Sigmoid colon (tissue), 4 donors: ENCODE measurements at regions not wholly inside any gene's neighbourhood (a gene's known extent, or its start where the extent isn't known, plus 50 kb on each side); places are given as distances from the start of the nearest gene placed in this dataset.

Source experiments
- CTCF ChIP-seq, 4 experiments: fragments of 450-650 bp in 3 of 4; fragments of 200-600 bp in 1 of 4; IDR thresholded peaks; one replicate each; pipeline ENCODE4 v1.5.1; 2016 to 2019; ENCODE audit warnings: antibody characterized with exemption in 4 of 4, mild to moderate bottlenecking in 3 of 4, moderate library complexity in 2 of 4
- EP300 ChIP-seq, 4 donors: sonication (generic); formaldehyde crosslinking; IDR thresholded peaks; one replicate each; pipeline ENCODE4 v1.6.1; 2017; ENCODE audit warnings: antibody characterized with exemption in 4 of 4
- POLR2AphosphoS5 ChIP-seq, 4 donors: sonication (generic); formaldehyde crosslinking; IDR thresholded peaks; one replicate each; pipeline ENCODE4 v1.6.1; 2017; ENCODE audit warnings: antibody characterized with exemption in 4 of 4

GRCh38 chr17:69735285-69735684, 320.8 kb downstream of the MAP2K6 start:
- TF ChIP-seq EP300 (IDR thresholded peaks at IDR 0.05): no peak
- TF ChIP-seq CTCF (IDR thresholded peaks at IDR 0.05): no peak
- TF ChIP-seq POLR2AphosphoS5 (IDR thresholded peaks at IDR 0.05): no peak
